Loucy (cell line): ENCODE measurements at regions not wholly inside any gene's neighbourhood (a gene's known extent, or its start where the extent isn't known, plus 50 kb on each side); places are given as distances from the start of the nearest gene placed in this dataset.

Experiments
- H2AFZ ChIP-seq: fragments of 200-600 bp; sonication (generic); 2 replicates; pipeline ENCODE4 v1.6.0; 2016; ENCODE audit warnings: antibody characterized with exemption, mild to moderate bottlenecking, low read length, moderate library complexity
- H3F3A ChIP-seq: fragments of 200-600 bp; 2 replicates; pipeline ENCODE4 v1.6.0; 2016; ENCODE audit warnings: antibody characterized with exemption, low read depth, mild to moderate bottlenecking
- H3K27me3 ChIP-seq: fragments of 200-600 bp; sonication (generic); 2 replicates; pipeline ENCODE4 v1.6.1; 2014; ENCODE audit warnings: low read length, mild to moderate bottlenecking; ENCODE audit not compliant: insufficient read depth, poor library complexity, severe bottlenecking
- H3K36me3 ChIP-seq: fragments of 200-600 bp; sonication (generic); 2 replicates; pipeline ENCODE4 v1.6.1; 2016; ENCODE audit warnings: low read length; ENCODE audit not compliant: insufficient read depth
- H3K4me1 ChIP-seq: fragments of 200-600 bp; sonication (generic); 2 replicates; pipeline ENCODE4 v1.5.1; 2014; ENCODE audit warnings: low read length, mild to moderate bottlenecking; ENCODE audit not compliant: insufficient read depth, poor library complexity, severe bottlenecking
- H3K4me2 ChIP-seq: fragments of 200-600 bp; sonication (generic); 2 replicates; pipeline ENCODE4 v1.6.0; 2014; ENCODE audit warnings: antibody characterized with exemption, low read length, low read depth, mild to moderate bottlenecking; ENCODE audit not compliant: poor library complexity, severe bottlenecking
- H3K4me3 ChIP-seq: fragments of 200-600 bp; sonication (generic); 2 replicates; pipeline ENCODE4 v1.5.1; 2014; ENCODE audit warnings: low read length, mild to moderate bottlenecking, mixed read lengths; ENCODE audit not compliant: poor library complexity, severe bottlenecking
- H3K79me2 ChIP-seq: fragments of 200-600 bp; sonication (generic); 2 replicates; pipeline ENCODE4 v1.6.1; 2014; ENCODE audit warnings: low read length; ENCODE audit not compliant: insufficient read depth
- H3K9ac ChIP-seq: fragments of 200-600 bp; sonication (generic); 2 replicates; pipeline ENCODE4 v1.6.0; 2014; ENCODE audit warnings: mild to moderate bottlenecking, low read depth, low read length, moderate library complexity; ENCODE audit not compliant: poor library complexity, severe bottlenecking
- H3K9me2 ChIP-seq: fragments of 200-600 bp; sonication (generic); replicated peaks from 2 replicates; pipeline ENCODE4 v1.6.1; 2016; ENCODE audit warnings: low read depth, low read length, mixed read lengths
- H3K9me3 ChIP-seq: fragments of 200-600 bp; sonication (generic); 2 replicates; pipeline ENCODE4 v1.6.1; 2014; ENCODE audit warnings: mild to moderate bottlenecking, antibody characterized with exemption, low read length, low read depth; ENCODE audit not compliant: insufficient read depth
- H4K20me1 ChIP-seq: fragments of 200-600 bp; sonication (generic); 2 replicates; pipeline ENCODE4 v1.6.0; 2014; ENCODE audit warnings: antibody characterized with exemption, low read length, mild to moderate bottlenecking; ENCODE audit not compliant: insufficient read depth, poor library complexity, severe bottlenecking
- CTCF ChIP-seq: fragments of 200-600 bp; sonication (generic); conservative IDR thresholded peaks from 2 replicates; pipeline ENCODE4 v1.5.1; 2014; ENCODE audit warnings: mild to moderate bottlenecking, antibody characterized with exemption, low read length
- EZH2phosphoT487 ChIP-seq: fragments of 200-600 bp; IDR thresholded peaks from 2 replicates; pipeline ENCODE4 v1.6.1; 2018; ENCODE audit warnings: antibody characterized with exemption, mild to moderate bottlenecking, moderate library complexity, borderline replicate concordance

- Histone ChIP-seq H3K9ac (no peak overlapping the region), H3K9me2 (no peaks in the 10 kb centered on the region), H3K4me3 (no peak overlapping the region), H2AFZ (no peak overlapping the region), H4K20me1 (no peaks in the 10 kb centered on the region), H3K9me3 (no peaks in the 10 kb centered on the region; the same call in 1 of the 2 replicates), H3K36me3 (no peaks in the 10 kb centered on the region), H3K4me1 (no peaks in the 10 kb centered on the region), H3K79me2 (no peaks in the 10 kb centered on the region), H3F3A (no peaks in the 10 kb centered on the region), H3K4me2 (no peak overlapping the region), H3K27me3 (no peaks in the 10 kb centered on the region)
- TF ChIP-seq EZH2phosphoT487 (no peak), CTCF (no peak)
Measured at GRCh38 chr2:19632403-19632991, 269.3 kb downstream of the TTC32 start.

GRCh38 chr2:19631871-19632270 lies 269.9 kb downstream of the TTC32 start:
- Histone ChIP-seq H3K4me1 (no peaks in the 10 kb centered on the region), H3K9me3 (no peaks in the 10 kb centered on the region; the same call in 1 of the 2 replicates), H3F3A (no peaks in the 10 kb centered on the region), H3K79me2 (no peaks in the 10 kb centered on the region), H3K27me3 (no peaks in the 10 kb centered on the region), H3K9ac (no peak overlapping the region), H3K36me3 (no peaks in the 10 kb centered on the region), H3K4me2 (no peak overlapping the region), H3K9me2 (no peaks in the 10 kb centered on the region), H4K20me1 (no peaks in the 10 kb centered on the region), H2AFZ (no peak overlapping the region), H3K4me3 (no peak overlapping the region)
- TF ChIP-seq EZH2phosphoT487: no peak
- TF ChIP-seq CTCF: no peak

DNA sequence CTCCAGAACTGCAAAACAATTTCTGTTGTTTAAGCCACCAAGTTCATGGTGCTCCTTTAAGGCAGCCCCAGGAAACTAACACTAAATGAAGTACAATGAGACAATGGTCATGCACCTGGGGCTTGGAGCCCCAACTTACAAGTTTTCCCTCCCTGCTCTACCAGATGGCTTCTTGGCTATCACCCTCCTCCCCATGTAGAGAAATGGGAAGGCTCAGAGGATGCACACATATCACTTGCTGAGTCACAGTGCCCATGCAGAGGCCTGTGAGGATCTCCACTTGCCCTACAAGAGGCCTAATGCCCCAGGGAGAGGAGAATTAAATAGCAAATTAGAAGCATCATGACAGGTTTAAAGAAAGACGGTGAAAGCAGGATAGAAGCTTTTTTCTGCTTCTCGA lies 270.9 kb downstream of the TTC32 start:
- no peaks in the 10 kb centered on the region for H4K20me1 ChIP-seq
- H3K4me2 ChIP-seq: no peak overlapping the region
- no peaks in the 10 kb centered on the region for H3F3A ChIP-seq
- no peak overlapping the region for H3K4me3 ChIP-seq
- H3K9me3 ChIP-seq: no peaks in the 10 kb centered on the region; the same call in 1 of the 2 replicates
- H3K27me3 ChIP-seq: no peaks in the 10 kb centered on the region
- H3K36me3 ChIP-seq: no peaks in the 10 kb centered on the region
- no peaks in the 10 kb centered on the region for H3K79me2 ChIP-seq
- H3K9ac ChIP-seq: no peak overlapping the region
- TF ChIP-seq EZH2phosphoT487: no peak
- no peak overlapping the region for H2AFZ ChIP-seq
- no peaks in the 10 kb centered on the region for H3K4me1 ChIP-seq
- H3K9me2 ChIP-seq: no peaks in the 10 kb centered on the region

DNA sequence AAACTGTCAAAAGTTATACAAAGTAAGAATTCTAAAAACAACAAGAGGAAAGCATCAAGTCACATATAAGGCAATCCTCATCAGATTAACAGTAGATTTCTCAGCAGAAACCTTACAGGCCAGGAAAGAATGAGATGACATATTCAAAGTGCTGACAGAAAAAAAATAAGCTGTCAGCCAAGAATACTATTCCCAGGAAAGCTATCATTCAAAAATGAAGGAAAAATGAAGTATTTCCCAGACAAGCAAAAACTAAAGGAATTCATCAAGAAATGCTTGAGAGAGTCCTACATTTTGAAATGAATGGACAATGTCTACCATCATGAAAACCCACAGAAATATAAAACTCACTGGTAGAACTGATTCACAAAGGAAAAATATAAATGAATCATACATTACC lies 268.9 kb upstream of the OSR1 start:
- Histone ChIP-seq H3K27me3 (no peaks in the 10 kb centered on the region), H3K4me1 (no peaks in the 10 kb centered on the region), H3K4me3 (no peak overlapping the region), H3K79me2 (no peaks in the 10 kb centered on the region), H3K4me2 (no peak overlapping the region), H3F3A (no peaks in the 10 kb centered on the region), H3K9me2 (no peaks in the 10 kb centered on the region), H3K9me3 (no peaks in the 10 kb centered on the region), H4K20me1 (no peaks in the 10 kb centered on the region), H3K9ac (no peak overlapping the region), H3K36me3 (no peaks in the 10 kb centered on the region), H2AFZ (no peak overlapping the region)
- TF ChIP-seq EZH2phosphoT487 (no peak), CTCF (no peak)
